HG03571 (cell line): ENCODE measurements at regions not wholly inside any gene's neighbourhood (a gene's known extent, or its start where the extent isn't known, plus 50 kb on each side); places are given as distances from the start of the nearest gene placed in this dataset.
"Not testable (repeated sequence)": the region's sequence is repeated elsewhere in the genome, so short reads cannot be mapped to it uniquely, and the experiment has no call there.

Experiments used
- ATAC-seq: cut with Tn5 transposase; IDR thresholded peaks from one replicate; pipeline ENCODE4 v1.9.1; 2021; ENCODE audit not compliant: unreplicated experiment

- ATAC-seq = no peak
Measured at GRCh38 chr1:177648138-177648537, 321.7 kb downstream of the SEC16B start.

- ATAC-seq = no peak
Measured at GRCh38 chr1:177646757-177647730, 322.8 kb downstream of the SEC16B start.

GRCh38 chr1:177645491-177646190, 324.2 kb downstream of the SEC16B start:
- no peak for ATAC-seq

- no peak for ATAC-seq
Measured at GRCh38 chr1:177640687-177641086, 329.2 kb downstream of the SEC16B start.

GRCh38 chr1:177634151-177634550, 335.7 kb downstream of the SEC16B start:
- not testable (repeated sequence) for ATAC-seq

- no peak for ATAC-seq
Measured at GRCh38 chr1:177632923-177633615, 336.8 kb downstream of the SEC16B start.

- no peak for ATAC-seq
Measured at GRCh38 chr1:177631770-177632169, 338.1 kb downstream of the SEC16B start.

GRCh38 chr1:177629526-177629925, 340.3 kb downstream of the SEC16B start:
- no peak for ATAC-seq

- no peak for ATAC-seq
Measured at GRCh38 chr1:177627148-177627910, 342.5 kb downstream of the SEC16B start.

GRCh38 chr1:177620636-177621190, 349.1 kb downstream of the SEC16B start:
- no peak for ATAC-seq

- no peak for ATAC-seq
Measured at GRCh38 chr1:177615251-177615650, 354.6 kb downstream of the SEC16B start.

- no peak for ATAC-seq
Measured at GRCh38 chr1:177611402-177611801, 358.5 kb downstream of the SEC16B start.

GRCh38 chr1:177609953-177610352, 359.9 kb downstream of the SEC16B start:
- no peak for ATAC-seq

GRCh38 chr1:177600936-177601335, 368.9 kb downstream of the SEC16B start:
- no peak for ATAC-seq

- ATAC-seq = no peak
Measured at GRCh38 chr1:177600321-177600720, 369.5 kb downstream of the SEC16B start.

GRCh38 chr1:177597393-177597792, 372.5 kb downstream of the SEC16B start:
- ATAC-seq = no peak

GRCh38 chr1:177596485-177596884, 373.4 kb downstream of the SEC16B start:
- no peak for ATAC-seq

- no peak for ATAC-seq
Measured at GRCh38 chr1:177593105-177593504, 376.8 kb downstream of the SEC16B start.

GRCh38 chr1:177592624-177593023, 377.2 kb downstream of the SEC16B start:
- ATAC-seq = no peak

- ATAC-seq = no peak
Measured at GRCh38 chr1:177591155-177591554, 378.7 kb downstream of the SEC16B start.
